ENCODE measurements at regions not wholly inside any gene's neighbourhood (a gene's known extent, or its start where the extent isn't known, plus 50 kb on each side); places are given as distances from the start of the nearest gene placed in this dataset.
"Not testable (repeated sequence)": the region's sequence is repeated elsewhere in the genome, so short reads cannot be mapped to it uniquely, and the experiment has no call there.

- no peak for DNase-seq (ENCODE audit: low spot score)
These were observed 150.3 kb upstream of the FGF10 start for GRCh38 chr5:44539602-44539919.

- DNase-seq (ENCODE audit: low spot score) = no peak
These were observed 149.8 kb upstream of the FGF10 start for GRCh38 chr5:44538797-44539601.

- no peak for DNase-seq (ENCODE audit: low spot score)
These were observed 147.5 kb upstream of the FGF10 start for GRCh38 chr5:44536650-44537260.

DNA sequence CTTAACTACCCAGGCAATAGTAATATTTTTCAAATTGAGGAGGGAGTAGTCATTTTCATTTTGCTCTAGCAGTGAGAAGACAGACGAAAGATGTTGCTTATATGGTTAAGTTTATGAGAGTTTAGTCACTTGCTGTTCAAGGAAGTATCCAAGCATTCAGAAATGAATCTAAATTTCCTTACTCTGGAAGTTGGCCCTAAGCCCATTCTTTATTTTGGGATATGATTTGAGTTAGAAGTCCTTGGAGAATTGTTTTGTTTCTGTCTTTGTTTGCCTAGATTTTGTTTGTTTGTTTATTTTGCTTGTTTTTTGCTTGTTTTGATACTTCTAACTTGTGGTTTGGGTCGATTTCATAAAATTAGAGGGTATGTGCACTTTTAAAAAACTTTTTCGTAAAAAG lies 146.4 kb upstream of the FGF10 start:
- no peak for DNase-seq (ENCODE audit: low spot score)

- no peak for DNase-seq (ENCODE audit: low spot score)
These were observed 143.8 kb upstream of the FGF10 start for GRCh38 chr5:44532981-44533380.

DNA sequence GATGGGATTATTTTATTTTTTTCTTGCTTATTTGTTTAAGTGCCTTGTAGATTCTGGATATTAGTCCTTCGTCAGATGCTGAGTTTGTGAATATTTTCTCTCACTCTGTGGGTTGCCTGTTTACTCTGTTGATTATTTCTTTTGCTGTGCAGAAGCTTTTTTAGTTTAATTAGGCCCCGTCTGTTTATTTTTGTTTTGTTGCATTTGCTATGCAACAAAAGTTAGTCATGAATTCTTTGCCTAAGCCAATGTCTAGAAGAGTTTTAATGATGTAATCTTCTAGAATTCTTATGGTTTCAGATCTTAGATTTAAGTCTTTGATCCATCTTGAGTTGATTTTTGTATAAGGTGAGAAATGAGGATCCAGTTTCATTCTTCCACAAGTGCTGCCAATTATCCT lies 142.5 kb upstream of the FGF10 start:
- not testable (repeated sequence) for DNase-seq (ENCODE audit: low spot score)

DNA sequence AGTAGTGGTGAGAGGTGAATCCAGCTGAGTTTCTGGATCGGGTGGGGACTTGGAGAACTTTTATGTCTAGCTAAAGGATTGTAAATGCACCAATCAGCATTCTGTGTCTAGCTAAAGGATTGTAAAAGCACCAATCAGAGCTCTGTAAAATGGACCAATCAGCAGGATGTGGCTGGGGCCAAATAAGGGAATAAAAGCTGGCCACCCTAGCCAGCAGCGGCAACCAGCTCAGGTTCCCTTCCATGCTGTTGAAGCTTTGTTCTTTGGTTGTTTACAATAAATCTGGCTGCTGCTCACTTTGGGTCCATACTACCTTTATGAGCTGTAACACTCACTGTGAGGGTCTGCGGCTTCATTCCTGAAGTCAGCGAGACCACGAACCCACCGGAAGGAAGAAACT lies 141.6 kb upstream of the FGF10 start:
- not testable (repeated sequence) for DNase-seq (ENCODE audit: low spot score)

- peak; percentile 25 for DNase-seq (ENCODE audit: low spot score)
These were observed 122.4 kb upstream of the FGF10 start for GRCh38 chr5:44511596-44511995.

- no peak for DNase-seq (ENCODE audit: low spot score)
These were observed 117.3 kb upstream of the FGF10 start for GRCh38 chr5:44506561-44506960.

- DNase-seq (ENCODE audit: low spot score) = no peak
These were observed 110.2 kb upstream of the FGF10 start for GRCh38 chr5:44499381-44499780.

DNA sequence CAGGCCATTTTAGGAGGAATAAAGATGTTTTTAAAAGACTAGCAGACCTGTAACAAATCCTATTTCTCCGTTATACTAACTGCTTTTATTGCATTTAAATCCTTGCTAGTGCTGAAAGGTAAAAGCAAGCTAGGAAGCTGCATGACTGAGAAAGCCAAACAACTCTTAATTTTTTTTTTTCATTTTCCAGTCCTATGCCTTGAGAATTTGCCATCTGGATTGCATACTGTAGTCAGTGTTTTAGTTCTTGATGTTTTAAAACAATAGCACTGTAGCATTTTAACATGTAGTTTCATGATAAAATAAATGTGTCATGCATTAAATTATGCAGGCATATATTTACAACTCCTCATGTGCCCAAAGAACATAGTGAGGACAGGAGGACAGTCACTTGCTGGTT lies 108.4 kb upstream of the FGF10 start:
- DNase-seq (ENCODE audit: low spot score) = no peak

DNA sequence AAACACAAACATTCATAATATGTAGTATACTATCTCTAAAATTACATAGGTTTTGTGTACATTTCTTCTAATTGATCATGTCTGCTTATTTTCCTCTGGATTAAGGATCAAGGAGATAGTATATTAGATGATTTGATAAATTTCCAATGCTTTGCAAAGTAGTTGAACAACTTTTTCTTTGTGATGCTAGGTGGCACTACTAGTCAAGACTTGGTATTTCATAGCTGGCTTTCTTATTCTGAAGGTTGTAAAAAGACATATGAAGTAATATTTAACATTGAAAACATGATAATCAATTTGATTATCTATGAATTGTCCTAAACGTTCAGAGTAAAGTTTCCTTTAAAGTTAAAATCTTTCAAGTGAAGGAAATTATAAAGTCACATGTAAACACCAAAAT lies 106.1 kb upstream of the FGF10 start:
- DNase-seq (ENCODE audit: low spot score) = no peak

- no peak for DNase-seq (ENCODE audit: low spot score)
These were observed 100.5 kb upstream of the FGF10 start for GRCh38 chr5:44489759-44490158.

DNA sequence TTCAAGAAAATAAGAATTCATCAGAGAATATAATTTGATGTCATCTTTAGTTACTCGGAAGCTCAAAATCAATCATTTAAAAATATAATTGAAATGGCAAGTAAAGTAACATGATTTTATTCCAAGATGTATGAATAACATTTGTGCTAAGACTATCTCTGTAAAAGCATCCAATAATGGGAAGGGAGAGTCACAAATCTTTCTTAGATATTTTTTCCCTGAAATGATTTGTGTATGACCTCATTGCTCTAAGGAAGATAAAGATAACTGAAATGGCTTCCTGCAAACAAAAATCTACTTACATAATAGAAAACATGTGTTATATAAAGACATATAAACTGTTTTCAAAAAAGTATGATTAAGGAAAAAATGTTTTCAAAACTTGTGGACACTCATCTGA lies 97.4 kb upstream of the FGF10 start:
- no peak for DNase-seq (ENCODE audit: low spot score)

- no peak for DNase-seq (ENCODE audit: low spot score)
These were observed 64.8 kb upstream of the FGF10 start for GRCh38 chr5:44454002-44454401.

DNA sequence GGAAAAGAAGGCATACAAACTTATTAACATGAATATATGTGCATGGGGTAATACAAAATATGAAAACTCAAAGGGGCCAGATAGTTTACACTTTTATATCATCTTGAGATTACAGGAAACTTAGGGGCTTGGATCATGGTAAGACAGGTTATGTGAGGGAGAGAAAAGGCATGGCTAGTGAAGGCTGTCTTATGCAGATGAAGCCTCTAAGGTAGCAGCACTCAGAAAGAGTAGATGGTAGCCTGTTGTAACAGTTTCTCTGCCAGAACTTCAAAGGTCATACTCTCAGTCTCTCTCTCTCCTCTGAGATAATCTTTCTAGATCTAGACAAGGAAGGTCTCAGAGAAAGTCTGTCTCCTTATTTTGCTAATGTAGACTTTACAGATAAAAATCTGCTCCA lies 57.2 kb upstream of the FGF10 start:
- DNase-seq (ENCODE audit: low spot score) = no peak

DNA sequence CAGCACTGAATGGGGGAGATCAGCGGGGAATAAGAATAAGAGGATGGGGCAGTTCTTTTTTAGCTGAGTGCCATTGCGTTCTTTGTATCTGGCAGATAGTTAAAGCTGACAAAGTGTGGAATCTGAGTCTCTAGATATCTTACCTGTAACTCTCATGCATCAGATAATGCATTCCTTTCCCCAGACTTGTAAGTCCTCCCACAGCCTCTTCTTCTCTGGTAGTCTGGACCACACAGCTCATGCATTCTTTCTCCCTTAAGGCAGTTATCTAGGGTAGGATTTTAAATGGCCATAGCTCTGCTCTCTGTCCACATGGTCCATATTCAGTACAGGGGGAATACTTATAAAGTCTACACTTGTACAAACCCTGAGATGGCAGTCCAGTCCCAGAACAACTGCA lies 54.0 kb upstream of the FGF10 start:
- no peak for DNase-seq (ENCODE audit: low spot score)

DNA sequence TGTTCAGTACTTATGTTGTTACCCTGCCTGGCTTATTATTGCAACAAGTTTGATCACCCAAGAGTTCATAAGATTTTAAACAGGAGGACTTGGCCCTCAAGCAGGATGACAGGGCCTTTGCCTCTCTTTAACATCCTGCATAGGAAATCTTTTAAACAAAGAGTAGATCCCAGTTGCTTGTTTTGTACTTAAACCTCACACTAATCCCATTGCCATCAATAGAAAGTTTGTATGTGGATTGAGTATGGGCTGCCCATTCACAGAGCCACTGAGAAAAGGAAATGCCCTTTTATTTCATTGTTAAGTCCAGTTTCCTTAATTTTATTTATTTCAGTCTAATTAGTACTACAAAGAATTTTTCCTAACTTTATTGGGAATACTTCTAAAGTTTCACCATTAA lies 52.2 kb upstream of the FGF10 start:
- no peak for DNase-seq (ENCODE audit: low spot score)

- DNase-seq (ENCODE audit: low spot score) = no peak
These were observed 51.0 kb upstream of the FGF10 start for GRCh38 chr5:44440186-44440585.

Measured in putamen (tissue), 1 donor.